ENCODE measurements at regions not wholly inside any gene's neighbourhood (a gene's known extent, or its start where the extent isn't known, plus 50 kb on each side); places are given as distances from the start of the nearest gene placed in this dataset.

DNA sequence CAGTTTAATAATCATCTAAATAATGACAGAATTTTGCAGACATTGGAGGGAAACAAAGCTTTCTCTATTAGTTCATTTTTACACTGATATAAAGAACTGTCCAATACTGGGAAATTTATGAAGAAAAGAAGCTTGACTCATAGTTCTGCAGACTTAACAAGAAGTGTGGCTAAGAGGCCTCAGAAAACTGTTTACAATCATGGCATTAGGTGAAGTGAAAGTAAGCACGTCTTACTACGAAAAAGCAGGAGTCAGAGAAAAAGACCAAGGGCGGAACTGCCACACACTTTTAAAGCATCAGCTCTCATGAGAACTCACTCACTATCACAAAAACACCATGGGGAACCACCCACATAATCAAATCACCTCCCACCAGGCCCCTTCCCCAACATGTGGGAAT, 804.4 kb downstream of the FLRT2 start:
- H4K91ac ChIP-seq (ENCODE audit: insufficient read depth, low read depth, low read length) = 0 out of 2 replicates have a peak overlapping the region, but pooled peaks have one; percentile 27
- no peak overlapping the region for H2BK120ac ChIP-seq (ENCODE audit: low read depth, low read length)
- in situ Hi-C loops (cut with MboI; ENCODE audit: low sequenced_read_pairs) = no loop called here
- peak overlapping the region; percentile 69; the same call in 1 of the 2 replicates for H3K9ac ChIP-seq (ENCODE audit: low read depth, low read length)
- ChIA-PET POLR2A (ENCODE audit: unreplicated experiment) (no interaction called here), CTCF (no interaction called here)
- H4K20me1 ChIP-seq (ENCODE audit: insufficient read depth, low read length) = no peaks in the 10 kb centered on the region
- H3K27ac ChIP-seq (ENCODE audit: insufficient read depth, low read length) = peak overlapping the region; percentile 44; the same call in 1 of the 2 replicates
- H3K79me1 ChIP-seq (ENCODE audit: low read depth in 1 of 2, low read length in 2 of 2) = no peaks in the 10 kb centered on the region
- H3K4me3 ChIP-seq (ENCODE audit: insufficient read depth, low read depth, low read length) = peak overlapping the region; percentile 35; the same call in 1 of the 2 replicates
- no TSS peak for BruUV-seq (replicated peaks)
- intact Hi-C loops (cut with micrococcal nuclease) = no loop called here
- H3K4me2 ChIP-seq (ENCODE audit: low read depth, low read length) = peak overlapping the region; percentile 74
- no peaks in the 10 kb centered on the region for H3K27me3 ChIP-seq (ENCODE audit: control insufficient read depth, insufficient read depth, low read length)
- dilution Hi-C loops (cut with HindIII; ENCODE audit: low sequenced_read_pairs, unreplicated experiment) = no loop called here
- ATAC-seq (ENCODE audit: low read depth) = peak; percentile 51
- H3K14ac ChIP-seq (replicated peaks; ENCODE audit: low read depth, low read length) = no peak overlapping the region
- H4K5ac ChIP-seq (ENCODE audit: low read depth, low read length) = no peak overlapping the region
- no peak overlapping the region for H2AK5ac ChIP-seq (ENCODE audit: low read depth, low read length)
- peak; percentile 55 for DNase-seq
- no peak overlapping the region for H2AFZ ChIP-seq (replicated peaks; ENCODE audit: low read length, poor library complexity)
- H4K8ac ChIP-seq (ENCODE audit: low read depth in 2 of 2, low read length in 2 of 2) = 0 out of 4 replicates have a peak overlapping the region, but pooled peaks of 1 of the 2 experiments have one; percentile 18
- no peaks in the 10 kb centered on the region; the same call in 1 of the 2 replicates for H3K4me1 ChIP-seq (ENCODE audit: control insufficient read depth, insufficient read depth, low read length)
- H2BK20ac ChIP-seq (ENCODE audit: low read depth, low read length) = no peak overlapping the region
- TF ChIP-seq SMC3 (IDR thresholded peaks at IDR 0.05; ENCODE audit: low read depth, low read length) (no peak), MAFK (IDR thresholded peaks at IDR 0.05; ENCODE audit: low read depth, low read length) (no peak)
- TF ChIP-seq, protein P1, sequence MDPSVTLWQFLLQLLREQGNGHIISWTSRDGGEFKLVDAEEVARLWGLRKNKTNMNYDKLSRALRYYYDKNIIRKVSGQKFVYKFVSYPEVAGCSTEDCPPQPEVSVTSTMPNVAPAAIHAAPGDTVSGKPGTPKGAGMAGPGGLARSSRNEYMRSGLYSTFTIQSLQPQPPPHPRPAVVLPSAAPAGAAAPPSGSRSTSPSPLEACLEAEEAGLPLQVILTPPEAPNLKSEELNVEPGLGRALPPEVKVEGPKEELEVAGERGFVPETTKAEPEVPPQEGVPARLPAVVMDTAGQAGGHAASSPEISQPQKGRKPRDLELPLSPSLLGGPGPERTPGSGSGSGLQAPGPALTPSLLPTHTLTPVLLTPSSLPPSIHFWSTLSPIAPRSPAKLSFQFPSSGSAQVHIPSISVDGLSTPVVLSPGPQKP (IDR thresholded peaks at IDR 0.05; ENCODE audit: borderline replicate concordance, low read depth, low read length) = no peak
- no peak overlapping the region for H3K56ac ChIP-seq (ENCODE audit: extremely low read depth, insufficient read depth, low read length)
- H3K9me3 ChIP-seq (ENCODE audit: control insufficient read depth, insufficient read depth, low read length) = no peaks in the 10 kb centered on the region
- WGBS, 2 experiments (ENCODE audit: extremely low coverage in 2 of 2, insufficient read length in 1 of 2) = no CpG with 5 or more reads among the region's 3 CpGs
- no peak overlapping the region for H2BK15ac ChIP-seq (ENCODE audit: low read depth, low read length)
- H2BK5ac ChIP-seq (ENCODE audit: low read depth, low read length, poor library complexity, severe bottlenecking) = peak overlapping the region; percentile 26
- H3K18ac ChIP-seq (ENCODE audit: low read depth, low read length) = peak overlapping the region; percentile 4; the same call in 1 of the 2 replicates
- H3K9me1 ChIP-seq (ENCODE audit: insufficient read depth, low read length) = no peaks in the 10 kb centered on the region
- no peak overlapping the region for H3K4ac ChIP-seq (ENCODE audit: low read depth, low read length)
- no peak overlapping the region for H2AK9ac ChIP-seq (replicated peaks; ENCODE audit: low read depth, low read length, poor library complexity)
- H3K23ac ChIP-seq (ENCODE audit: low read depth, low read length) = no peak overlapping the region
- no peaks in the 10 kb centered on the region for H3K36me3 ChIP-seq (ENCODE audit: control insufficient read depth, insufficient read depth, low read length)

Data from IMR-90 (cell line).